GM18870 (cell line): ENCODE measurements at regions not wholly inside any gene's neighbourhood (a gene's known extent, or its start where the extent isn't known, plus 50 kb on each side); places are given as distances from the start of the nearest gene placed in this dataset.

ENCODE experiments used
- ATAC-seq: cut with Tn5 transposase; IDR thresholded peaks from one replicate; pipeline ENCODE4 v1.9.1; 2021; ENCODE audit warnings: moderate library complexity; ENCODE audit not compliant: unreplicated experiment

GRCh38 chr2:173761603-173762119 lies 203.5 kb downstream of the SP3 start:
- no peak for ATAC-seq

DNA sequence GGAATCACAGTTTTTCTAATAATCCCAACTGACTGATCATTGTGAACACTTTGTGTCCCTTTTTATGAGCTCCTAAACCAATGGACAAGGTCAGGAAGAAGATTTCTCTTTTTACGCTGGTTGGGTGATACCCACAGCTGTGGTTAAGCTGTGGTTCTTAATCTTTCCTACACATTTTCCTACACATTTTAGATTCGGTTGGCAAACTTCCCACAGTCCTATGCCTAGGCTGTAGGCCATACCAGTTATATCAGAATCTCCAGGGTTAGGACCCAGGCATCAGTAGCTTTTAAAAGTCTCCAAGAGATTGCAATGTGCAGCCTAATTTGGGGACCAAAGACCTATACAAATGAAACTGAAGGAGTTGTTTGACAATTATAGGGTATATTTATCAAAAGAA lies 203.0 kb downstream of the SP3 start:
- ATAC-seq: no peak

- ATAC-seq: no peak
These were observed 202.3 kb downstream of the SP3 start for GRCh38 chr2:173762864-173763263.

DNA sequence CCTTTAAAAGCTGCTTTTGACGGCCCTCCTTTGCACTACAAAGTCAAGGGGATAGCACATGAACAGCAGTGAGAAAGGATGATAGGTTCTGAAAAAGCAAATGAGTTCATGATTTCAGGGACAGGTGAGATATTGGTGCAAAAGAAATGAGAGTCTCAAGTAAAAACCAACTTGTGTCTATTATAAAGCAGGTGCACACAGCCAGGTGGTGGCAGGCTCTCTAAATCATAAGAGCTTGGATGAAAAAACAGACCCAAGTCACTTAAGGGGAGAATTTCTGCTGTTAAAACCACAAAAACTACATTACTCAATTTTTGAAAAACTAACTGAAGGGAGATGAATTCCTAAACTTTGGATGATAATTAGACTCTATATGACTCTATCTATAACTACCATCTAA lies 201.5 kb downstream of the SP3 start:
- no peak for ATAC-seq

GRCh38 chr2:173764094-173764493 lies 201.1 kb downstream of the SP3 start:
- no peak for ATAC-seq

DNA sequence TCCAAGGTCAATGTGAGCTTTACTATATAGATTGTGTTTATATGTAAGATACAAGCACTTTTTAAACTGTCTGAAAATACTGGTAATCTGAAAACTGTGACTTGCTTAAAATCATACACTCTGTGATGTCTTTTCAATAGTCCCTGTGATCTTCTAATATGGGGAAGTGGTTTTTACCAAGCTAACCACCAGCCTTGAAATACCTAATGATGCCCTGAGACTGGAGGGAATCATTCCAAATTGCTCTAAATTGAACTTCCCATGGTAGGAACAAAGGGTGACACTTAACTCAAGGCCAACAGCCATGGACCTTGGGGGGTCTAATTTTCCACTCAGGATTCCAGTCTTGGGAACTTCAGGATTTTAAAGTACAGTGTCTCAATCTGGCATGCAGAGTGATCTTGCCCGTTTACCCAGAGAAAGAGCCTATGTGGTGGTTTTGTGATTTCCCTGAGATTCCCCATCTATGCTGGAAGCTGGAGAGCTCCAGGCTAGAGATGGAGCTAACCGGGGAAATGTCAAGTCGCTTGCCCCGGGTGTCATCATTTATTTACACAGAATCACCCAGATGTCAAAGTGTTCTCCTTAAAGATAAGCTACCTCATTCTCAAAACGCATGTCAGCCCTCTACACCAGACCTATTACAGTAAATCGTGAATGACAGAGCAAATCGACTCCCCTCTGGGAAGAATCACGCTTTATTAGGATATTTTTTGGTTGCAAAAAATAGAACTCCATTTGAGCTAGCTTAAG lies 198.5 kb downstream of the SP3 start:
- no peak for ATAC-seq

GRCh38 chr2:173770947-173771678 lies 194.1 kb downstream of the SP3 start:
- no peak for ATAC-seq

- no peak for ATAC-seq
These were observed 193.0 kb downstream of the SP3 start for GRCh38 chr2:173772205-173772604.

- no peak for ATAC-seq
These were observed 192.1 kb downstream of the SP3 start for GRCh38 chr2:173773076-173773475.

GRCh38 chr2:173775440-173775839 lies 189.7 kb downstream of the SP3 start:
- ATAC-seq: no peak

GRCh38 chr2:173782681-173783080 lies 182.5 kb downstream of the SP3 start:
- ATAC-seq: no peak

DNA sequence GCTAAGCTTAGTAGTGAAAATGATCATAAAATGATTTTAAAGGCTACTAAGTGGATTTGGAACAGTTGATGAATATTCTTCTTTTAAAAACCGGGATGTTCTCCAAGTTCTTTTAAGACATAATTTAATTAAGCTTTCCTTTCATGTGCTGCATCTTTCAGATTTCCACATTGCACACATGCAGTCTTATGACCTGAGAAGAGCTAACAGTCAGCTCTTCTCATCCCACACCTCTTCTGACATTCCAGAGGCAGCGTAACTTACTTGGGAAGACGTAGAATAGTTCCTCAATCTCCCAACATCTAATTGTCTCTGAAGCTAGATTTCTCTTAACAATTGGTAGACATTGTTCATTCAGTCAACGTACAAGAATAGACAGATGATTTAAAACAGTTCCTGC lies 181.8 kb downstream of the SP3 start:
- ATAC-seq: no peak

DNA sequence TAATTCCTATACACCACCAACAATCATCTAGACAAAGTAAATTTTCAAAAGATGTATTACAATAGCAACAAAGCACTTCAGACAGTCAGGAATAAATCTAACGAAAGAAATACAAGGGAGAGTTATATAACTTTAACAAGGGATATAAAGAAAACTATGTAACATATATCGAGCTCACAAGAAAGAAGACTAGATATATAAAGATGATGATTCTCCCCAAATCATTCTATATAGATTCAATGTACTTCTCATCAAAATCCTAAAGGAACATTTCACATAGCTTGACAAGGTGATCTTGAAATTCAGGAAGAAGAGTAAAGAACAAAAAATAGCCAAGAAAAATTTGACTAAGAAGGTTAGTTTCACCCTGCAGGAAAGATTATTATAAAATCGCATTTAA lies 179.4 kb downstream of the SP3 start:
- ATAC-seq: no peak

DNA sequence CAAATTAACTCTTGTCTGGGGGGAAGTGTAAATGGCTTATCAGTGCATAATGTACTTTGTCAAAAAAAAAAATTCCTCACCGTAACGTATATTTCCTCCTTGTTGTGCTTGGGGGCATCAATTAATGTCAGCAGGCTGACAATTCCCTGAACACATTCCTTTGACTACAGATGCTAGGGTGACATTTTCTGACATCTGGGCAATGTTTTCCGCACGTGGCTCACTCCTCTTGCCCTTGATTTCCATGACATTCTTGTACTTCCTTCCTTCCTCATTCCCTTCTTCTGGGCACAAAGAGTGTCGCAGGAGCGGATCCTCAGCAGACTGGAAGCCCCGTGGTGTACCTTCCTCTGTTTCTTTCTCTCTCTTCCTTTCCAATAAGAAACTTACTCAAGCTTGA lies 173.7 kb downstream of the SP3 start:
- no peak for ATAC-seq

- ATAC-seq: no peak
These were observed 173.0 kb downstream of the SP3 start for GRCh38 chr2:173792166-173792565.

GRCh38 chr2:173792741-173793140 lies 172.4 kb downstream of the SP3 start:
- ATAC-seq: no peak

DNA sequence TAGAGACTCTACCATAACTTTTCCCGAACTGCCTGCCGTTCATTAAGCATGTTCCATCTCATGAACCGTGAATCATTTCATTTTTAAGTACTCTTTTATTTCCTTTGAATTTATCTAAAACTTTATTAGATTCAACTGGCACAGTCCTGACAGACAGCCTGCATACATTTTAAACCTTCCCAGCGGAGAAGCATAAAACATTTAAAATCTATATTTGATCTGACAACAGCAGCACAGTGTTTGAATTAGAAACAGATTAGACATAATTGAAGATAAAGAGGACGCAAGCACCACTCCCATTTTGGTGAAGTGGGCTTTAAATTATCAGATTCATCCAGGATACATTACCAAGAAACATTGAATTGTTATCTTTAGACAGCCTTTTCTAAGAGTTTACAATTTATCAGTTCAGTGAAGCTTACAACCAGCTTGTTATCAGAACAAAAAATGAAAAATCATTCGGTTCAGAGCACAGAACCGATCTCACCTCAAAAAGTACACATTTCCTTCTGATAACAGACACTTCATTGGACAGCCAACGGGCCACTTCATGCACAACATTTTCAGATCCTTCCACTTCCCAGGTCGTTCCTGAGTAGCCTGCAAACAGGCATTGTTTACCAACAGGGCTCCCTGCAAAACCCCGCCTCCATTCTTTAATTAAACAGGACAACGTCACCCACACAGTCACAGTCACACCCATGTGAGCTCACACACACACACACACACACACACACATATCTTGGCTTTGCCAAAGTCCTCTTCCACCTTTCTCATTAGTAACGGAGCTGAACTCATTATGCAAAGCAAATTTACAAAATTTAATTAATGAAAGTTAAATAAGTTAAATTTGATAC lies 171.2 kb downstream of the SP3 start:
- ATAC-seq: no peak

DNA sequence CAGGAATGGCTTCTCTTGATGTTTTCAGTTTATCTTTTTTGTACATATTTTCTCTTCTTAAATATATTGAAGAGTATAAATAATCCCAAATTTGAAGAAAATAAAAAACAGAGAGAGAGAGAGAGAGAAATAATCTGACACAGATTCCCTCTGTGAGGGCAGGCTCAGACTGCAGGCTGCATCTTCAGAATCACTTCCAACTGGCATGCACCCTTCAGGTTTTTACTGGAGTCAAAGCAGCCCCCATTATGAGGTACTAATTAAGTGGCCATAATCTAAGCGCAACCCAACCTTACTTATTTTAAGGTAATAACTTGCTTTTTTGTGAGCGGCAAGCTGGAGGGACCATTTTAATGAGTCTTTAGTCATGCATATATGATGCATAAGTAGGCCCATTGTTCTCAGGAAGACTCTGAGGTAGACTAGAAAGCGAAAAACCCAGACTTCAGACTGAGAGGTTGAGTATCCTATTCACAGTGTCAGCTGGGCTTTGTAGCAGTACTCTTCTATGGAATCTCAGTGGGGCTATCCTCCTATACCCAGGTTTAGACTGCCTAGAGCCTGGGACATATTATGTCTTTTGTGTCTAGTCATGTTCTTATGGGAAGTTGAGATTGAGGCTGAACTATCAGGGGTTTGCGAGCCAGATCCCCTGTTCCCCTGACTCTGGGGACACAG lies 167.4 kb downstream of the SP3 start:
- ATAC-seq: no peak

- ATAC-seq: no peak
These were observed 162.7 kb downstream of the SP3 start for GRCh38 chr2:173802518-173802917.

GRCh38 chr2:173803449-173803848 lies 161.7 kb downstream of the SP3 start:
- ATAC-seq: no peak

- ATAC-seq: no peak
These were observed 158.4 kb downstream of the SP3 start for GRCh38 chr2:173806761-173807160.
